Sigmoid colon (tissue), 4 donors: ENCODE measurements at regions not wholly inside any gene's neighbourhood (a gene's known extent, or its start where the extent isn't known, plus 50 kb on each side); places are given as distances from the start of the nearest gene placed in this dataset.

Experiments
- EP300 ChIP-seq, 4 donors: sonication (generic); formaldehyde crosslinking; IDR thresholded peaks; one replicate each; pipeline ENCODE4 v1.6.1; 2017; ENCODE audit warnings: antibody characterized with exemption in 4 of 4
- POLR2A ChIP-seq, 2 donors: fragments of 450-650 bp; IDR thresholded peaks; one replicate each; pipeline ENCODE4 v1.6.1; 2016; ENCODE audit warnings: antibody characterized with exemption in 2 of 2, mild to moderate bottlenecking in 2 of 2, moderate library complexity in 2 of 2
- POLR2AphosphoS5 ChIP-seq, 4 donors: sonication (generic); formaldehyde crosslinking; IDR thresholded peaks; one replicate each; pipeline ENCODE4 v1.6.1; 2017; ENCODE audit warnings: antibody characterized with exemption in 4 of 4
- TF ChIP-seq, protein P1 (sequence below), 4 experiments: fragments of 450-650 bp in 3 of 4; fragments of 200-600 bp in 1 of 4; IDR thresholded peaks; one replicate each; pipeline ENCODE4 v1.5.1; 2016 to 2019; ENCODE audit warnings: antibody characterized with exemption in 4 of 4, mild to moderate bottlenecking in 3 of 4, moderate library complexity in 2 of 4

DNA sequence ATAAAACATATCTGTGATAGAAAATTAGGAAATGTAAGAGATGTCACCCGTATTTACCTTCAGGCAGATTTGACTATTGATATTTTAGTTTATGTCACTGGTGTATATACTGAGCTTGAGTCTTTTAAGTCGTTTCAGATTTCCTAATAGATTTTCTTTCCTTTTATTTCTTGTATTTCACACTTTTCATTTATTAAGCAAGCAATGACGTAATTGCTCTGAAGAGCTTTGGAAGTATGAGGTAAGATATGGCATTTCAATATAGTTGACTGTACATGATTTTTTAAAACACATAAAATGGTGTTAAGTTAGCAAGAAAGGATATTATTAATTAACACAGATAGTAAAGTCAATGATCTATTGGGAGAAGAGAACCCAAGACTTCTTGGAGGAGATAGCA is 652.6 kb downstream of the SORCS1 start:
- TF ChIP-seq, protein P1, sequence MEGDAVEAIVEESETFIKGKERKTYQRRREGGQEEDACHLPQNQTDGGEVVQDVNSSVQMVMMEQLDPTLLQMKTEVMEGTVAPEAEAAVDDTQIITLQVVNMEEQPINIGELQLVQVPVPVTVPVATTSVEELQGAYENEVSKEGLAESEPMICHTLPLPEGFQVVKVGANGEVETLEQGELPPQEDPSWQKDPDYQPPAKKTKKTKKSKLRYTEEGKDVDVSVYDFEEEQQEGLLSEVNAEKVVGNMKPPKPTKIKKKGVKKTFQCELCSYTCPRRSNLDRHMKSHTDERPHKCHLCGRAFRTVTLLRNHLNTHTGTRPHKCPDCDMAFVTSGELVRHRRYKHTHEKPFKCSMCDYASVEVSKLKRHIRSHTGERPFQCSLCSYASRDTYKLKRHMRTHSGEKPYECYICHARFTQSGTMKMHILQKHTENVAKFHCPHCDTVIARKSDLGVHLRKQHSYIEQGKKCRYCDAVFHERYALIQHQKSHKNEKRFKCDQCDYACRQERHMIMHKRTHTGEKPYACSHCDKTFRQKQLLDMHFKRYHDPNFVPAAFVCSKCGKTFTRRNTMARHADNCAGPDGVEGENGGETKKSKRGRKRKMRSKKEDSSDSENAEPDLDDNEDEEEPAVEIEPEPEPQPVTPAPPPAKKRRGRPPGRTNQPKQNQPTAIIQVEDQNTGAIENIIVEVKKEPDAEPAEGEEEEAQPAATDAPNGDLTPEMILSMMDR (IDR thresholded peaks at IDR 0.05) = no peak
- TF ChIP-seq POLR2AphosphoS5 (IDR thresholded peaks at IDR 0.05) (no peak), POLR2A (IDR thresholded peaks at IDR 0.05) (no peak), EP300 (IDR thresholded peaks at IDR 0.05) (no peak)
